Sciatic nerve (tissue), 2 donors: ENCODE measurements at regions not wholly inside any gene's neighbourhood (a gene's known extent, or its start where the extent isn't known, plus 50 kb on each side); places are given as distances from the start of the nearest gene placed in this dataset.

Experiments used
- ATAC-seq: fragments of 200-7000 bp; cut with Tn5 transposase; one replicate; pipeline ENCODE4 v1.9.1; 2020; ENCODE audit warnings: mild to moderate bottlenecking, moderate library complexity
- DNase-seq: peaks from one replicate; pipeline ENCODE4 v3.0.0-alpha.2; 2020; ENCODE audit warnings: low spot score
- intact Hi-C: fragments of 100-400 bp; cut with DNase I; formaldehyde crosslinking; loops from one replicate; pipeline ENCODE4 v1.14.2; 2022
- donor health status: DM: no; HTN: no; CAD: no.
- donor health status: DM: no; HTN: no; CAD: no.

GRCh38 chr7:118006979-118007378 is 133.7 kb upstream of the CTTNBP2 start:
- intact Hi-C loops, result no loop called here
- ATAC-seq (peak; percentile 61), DNase-seq (no peak)

- ATAC-seq, result no peak
- no peak for DNase-seq
- intact Hi-C loops, result no loop called here
Observed at GRCh38 chr7:118009419-118009818, 136.2 kb upstream of the CTTNBP2 start.

DNA sequence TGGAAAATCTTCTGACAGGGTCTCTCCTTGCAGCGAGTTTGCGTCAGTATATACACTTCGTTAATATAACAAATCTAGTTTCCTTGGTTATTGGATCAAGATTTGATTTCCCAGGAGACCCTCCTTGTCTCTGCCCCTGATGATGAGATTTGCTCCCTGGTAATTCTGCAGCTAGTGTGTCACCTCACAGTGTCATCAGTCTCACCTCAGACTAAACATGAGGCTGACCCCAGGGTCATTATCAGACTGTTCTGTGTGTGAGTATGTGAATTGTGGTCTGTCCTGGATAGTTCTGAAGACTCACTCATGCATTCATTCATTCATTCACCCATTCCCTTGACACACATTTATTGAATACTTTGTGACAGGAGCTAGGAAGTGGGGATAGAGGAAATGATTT is 138.4 kb upstream of the CTTNBP2 start:
- DNase-seq (no peak), ATAC-seq (no peak)
- intact Hi-C loops, result no loop called here

GRCh38 chr7:118013252-118014010 is 140.2 kb upstream of the CTTNBP2 start:
- intact Hi-C loops, result no loop called here
- ATAC-seq (no peak), DNase-seq (no peak)

DNA sequence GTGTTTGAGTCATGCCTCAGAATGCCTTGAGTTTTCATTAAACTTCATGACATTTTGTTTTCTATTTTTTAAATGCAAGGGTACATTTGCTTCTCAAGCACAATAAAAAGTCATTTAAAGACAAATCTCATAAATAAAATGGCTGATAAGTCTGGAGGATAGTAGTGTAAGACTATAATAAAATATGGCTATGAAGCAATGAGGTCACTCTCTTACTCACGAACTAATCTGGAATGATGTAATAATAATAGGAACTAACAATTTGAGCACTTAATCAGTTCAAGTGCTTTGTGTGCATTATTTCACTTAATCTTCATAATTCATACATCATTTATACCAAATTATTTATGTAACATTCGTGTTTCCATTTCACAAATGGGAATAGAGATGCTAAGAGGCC is 149.3 kb upstream of the CTTNBP2 start:
- ATAC-seq (no peak), DNase-seq (no peak)
- intact Hi-C loops, result no loop called here

- intact Hi-C loops, result no loop called here
- DNase-seq (no peak), ATAC-seq (no peak)
Observed at GRCh38 chr7:118026791-118027190, 153.6 kb upstream of the CTTNBP2 start.

- intact Hi-C loops, result no loop called here
- DNase-seq (no peak), ATAC-seq (no peak)
Observed at GRCh38 chr7:118028226-118028625, 155.0 kb upstream of the CTTNBP2 start.

- DNase-seq (no peak), ATAC-seq (no peak)
- intact Hi-C loops, result no loop called here
Observed at GRCh38 chr7:118029826-118030422, 154.0 kb upstream of the LSM8 start.

DNA sequence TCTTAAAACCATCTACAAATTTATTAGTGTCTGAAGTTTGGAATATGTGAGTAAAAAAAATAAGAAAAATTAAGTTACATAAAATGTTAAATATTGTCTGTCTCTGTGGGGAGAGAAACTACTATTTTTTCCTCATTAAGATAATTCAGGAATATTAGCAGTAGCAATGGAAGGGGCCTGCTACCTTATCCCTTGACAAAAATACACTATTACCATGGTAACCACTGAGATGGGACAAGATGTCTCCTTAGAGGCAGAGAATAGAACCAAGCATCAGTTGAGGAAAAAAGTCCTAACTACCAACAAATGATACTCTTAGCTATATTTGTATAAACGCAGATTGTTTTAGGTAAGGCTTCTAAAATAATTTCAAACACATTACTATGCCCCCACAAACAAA is 150.7 kb upstream of the LSM8 start:
- no peak for ATAC-seq
- no peak for DNase-seq
- intact Hi-C loops, result no loop called here

- intact Hi-C loops, result no loop called here
- ATAC-seq, result no peak
Observed at GRCh38 chr7:118039963-118040489, 143.9 kb upstream of the LSM8 start.

DNA sequence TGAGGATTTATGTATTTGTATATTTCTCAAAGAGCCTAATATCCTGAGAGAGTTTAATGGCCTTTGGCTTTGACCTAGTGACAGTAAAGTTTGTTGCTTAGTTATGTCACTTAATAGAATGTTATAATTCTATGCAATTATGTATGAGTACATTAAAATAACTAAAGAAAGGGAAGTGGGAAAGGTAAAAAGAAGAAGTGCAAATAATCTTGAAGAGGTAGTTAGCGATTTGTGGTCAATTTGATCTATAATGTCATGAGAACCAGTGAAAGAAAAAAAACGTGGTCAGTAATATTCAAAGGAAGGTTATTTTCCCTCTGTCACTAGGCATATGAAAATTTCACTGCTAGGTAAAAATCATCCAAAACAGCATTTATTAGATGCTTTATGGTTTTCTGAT is 143.4 kb upstream of the LSM8 start:
- ATAC-seq (no peak), DNase-seq (no peak)
- intact Hi-C loops, result no loop called here

More at GRCh38 chr7:118039963-118040489, 143.9 kb upstream of the LSM8 start:
- DNase-seq, result no peak

GRCh38 chr7:118041251-118041878 is 142.6 kb upstream of the LSM8 start:
- ATAC-seq, result no peak
- intact Hi-C loops, result no loop called here
- DNase-seq, result no peak

DNA sequence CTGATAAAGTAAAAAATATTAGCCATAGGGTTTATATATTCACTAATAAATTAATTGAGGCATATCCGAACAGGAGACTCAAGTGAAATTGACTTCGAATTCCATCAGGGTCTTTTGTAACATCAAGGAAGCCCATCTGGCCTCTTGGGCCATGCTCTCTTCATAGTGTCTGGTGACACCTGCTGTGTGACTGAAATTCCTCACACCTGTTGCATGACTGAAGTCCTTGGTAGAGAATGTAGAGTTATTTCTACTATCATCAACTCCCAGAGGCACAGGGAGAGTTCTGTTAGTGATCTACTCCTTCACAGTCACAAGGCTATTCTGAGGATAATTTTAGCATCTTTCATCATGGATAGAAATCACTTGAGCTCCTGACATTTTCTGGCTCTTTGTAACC is 138.3 kb upstream of the LSM8 start:
- DNase-seq (no peak), ATAC-seq (no peak)
- intact Hi-C loops, result no loop called here

DNA sequence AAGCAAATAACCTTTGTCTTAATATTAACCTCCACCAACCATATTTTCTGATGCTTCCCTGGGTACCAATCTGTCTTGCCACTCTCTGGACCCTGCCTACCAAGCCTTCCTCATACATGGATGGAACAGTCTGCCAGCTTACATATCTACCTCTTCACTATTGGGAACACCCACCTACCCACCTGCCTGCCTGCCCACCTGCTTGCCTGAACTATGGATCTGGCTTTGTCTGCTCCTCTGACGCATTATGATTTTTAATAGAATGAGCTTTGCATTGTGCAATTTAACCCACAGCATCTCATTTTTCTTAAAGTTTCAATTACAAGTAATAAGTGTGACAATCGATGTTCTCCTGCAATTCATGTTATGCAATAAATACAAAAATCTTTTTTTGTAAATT is 137.9 kb upstream of the LSM8 start:
- ATAC-seq (no peak), DNase-seq (no peak)
- intact Hi-C loops, result no loop called here

- no peak for ATAC-seq
- DNase-seq, result no peak
- intact Hi-C loops, result no loop called here
Observed at GRCh38 chr7:118046801-118047200, 137.2 kb upstream of the LSM8 start.

DNA sequence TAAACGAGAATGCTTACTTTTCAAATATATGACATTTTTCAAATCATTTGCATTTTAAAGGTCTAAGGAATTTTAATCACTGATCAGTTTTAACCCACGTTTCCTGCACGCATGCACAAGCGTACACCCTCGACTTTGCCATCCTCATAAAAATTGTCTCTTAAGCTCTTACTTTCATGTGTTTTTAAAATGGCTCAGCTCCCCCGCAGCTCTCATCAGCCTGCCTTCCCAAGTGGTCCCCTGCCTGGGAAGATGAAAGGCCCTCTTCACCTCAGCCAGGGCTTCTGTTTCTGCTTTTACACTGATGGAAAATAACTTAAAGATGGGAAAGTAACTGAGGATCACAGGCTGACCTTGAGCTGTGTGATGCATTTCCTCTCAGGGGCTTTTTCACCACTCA is 131.6 kb upstream of the LSM8 start:
- DNase-seq (no peak), ATAC-seq (no peak)
- intact Hi-C loops, result no loop called here

GRCh38 chr7:118053353-118053752 is 130.6 kb upstream of the LSM8 start:
- no peak for ATAC-seq
- intact Hi-C loops, result no loop called here
- no peak for DNase-seq

DNA sequence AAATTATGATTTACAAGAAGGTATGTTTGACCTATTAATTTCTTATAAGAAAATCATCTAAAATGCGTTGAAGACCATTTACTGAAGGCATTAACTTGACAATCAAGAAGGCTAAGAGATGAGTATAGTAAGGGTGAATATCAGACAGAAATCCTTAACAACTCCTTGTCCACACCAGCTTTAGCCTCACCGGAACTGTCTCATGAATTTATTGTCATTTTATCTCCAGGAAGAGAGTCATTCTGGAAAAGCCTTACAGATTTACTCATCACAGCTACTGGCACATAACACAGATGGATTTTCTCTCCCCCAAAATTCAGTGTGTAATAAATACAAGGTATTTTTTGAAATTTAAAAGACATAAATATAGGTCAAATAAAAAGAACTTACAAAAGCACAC is 129.4 kb upstream of the LSM8 start:
- DNase-seq (no peak), ATAC-seq (no peak)
- intact Hi-C loops, result no loop called here

DNA sequence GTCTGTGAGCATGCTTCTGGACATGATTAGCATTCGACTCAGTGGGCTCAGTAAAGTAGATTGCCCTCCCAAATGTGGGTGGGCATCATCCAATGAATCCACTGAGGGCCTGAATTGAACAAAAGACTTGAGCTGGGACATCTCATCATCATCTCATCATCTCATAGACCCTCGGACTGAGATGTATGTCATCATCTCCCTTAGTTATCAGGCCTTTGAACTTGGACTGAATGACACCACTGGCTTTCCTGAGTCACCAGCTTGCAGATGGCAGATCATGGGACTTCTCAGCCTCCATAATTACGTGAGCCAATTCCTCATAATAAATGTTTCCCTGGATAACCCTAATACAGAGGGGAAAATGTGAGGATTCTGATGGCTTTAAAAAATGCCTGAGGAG is 128.3 kb upstream of the LSM8 start:
- DNase-seq (no peak), ATAC-seq (no peak)
- intact Hi-C loops, result no loop called here

GRCh38 chr7:118057404-118057803 is 126.6 kb upstream of the LSM8 start:
- DNase-seq, result no peak
- intact Hi-C loops, result no loop called here
- ATAC-seq, result no peak
